ENCODE measurements at regions not wholly inside any gene's neighbourhood (a gene's known extent, or its start where the extent isn't known, plus 50 kb on each side); places are given as distances from the start of the nearest gene placed in this dataset.
A peak's percentile ranks its signal among the peaks of the same experiment; 100 is the strongest.

- no peak for DNase-seq (ENCODE audit: low read depth in 2 of 2)
- no peak for TF ChIP-seq CTCF (IDR thresholded peaks at IDR 0.05; ENCODE audit: low read depth, low read length)
- no peak overlapping the region for H3K4me3 ChIP-seq (replicated peaks in 1 of 2; ENCODE audit: low read depth in 2 of 2, low read length in 2 of 2)
These were observed 161.9 kb downstream of the C11orf91 start for GRCh38 chr11:33538726-33539125.

GRCh38 chr11:33536178-33536577 is 164.4 kb downstream of the C11orf91 start:
- no peak overlapping the region for H3K4me3 ChIP-seq (replicated peaks in 1 of 2; ENCODE audit: low read depth in 2 of 2, low read length in 2 of 2)
- no peak for DNase-seq (ENCODE audit: low read depth in 2 of 2)
- no peak for TF ChIP-seq CTCF (IDR thresholded peaks at IDR 0.05; ENCODE audit: low read depth, low read length)

GRCh38 chr11:33534575-33534974 is 166.1 kb downstream of the C11orf91 start:
- peak in 1 of 2 donors; percentile 52 for DNase-seq (ENCODE audit: low read depth in 2 of 2)
- no peak overlapping the region for H3K4me3 ChIP-seq (replicated peaks in 1 of 2; ENCODE audit: low read depth in 2 of 2, low read length in 2 of 2)
- TF ChIP-seq CTCF (IDR thresholded peaks at IDR 0.05; ENCODE audit: low read depth, low read length), result no peak

- no peak for TF ChIP-seq CTCF (IDR thresholded peaks at IDR 0.05; ENCODE audit: low read depth, low read length)
- H3K4me3 ChIP-seq (replicated peaks in 1 of 2; ENCODE audit: low read depth in 2 of 2, low read length in 2 of 2), result no peak overlapping the region
- DNase-seq (ENCODE audit: low read depth in 2 of 2), result peak; percentile 46 to 65
These were observed 167.1 kb downstream of the C11orf91 start for GRCh38 chr11:33533386-33534052.

- DNase-seq (ENCODE audit: low read depth in 2 of 2), result no peak
- TF ChIP-seq CTCF (IDR thresholded peaks at IDR 0.05; ENCODE audit: low read depth, low read length), result no peak
- H3K4me3 ChIP-seq (replicated peaks in 1 of 2; ENCODE audit: low read depth in 2 of 2, low read length in 2 of 2), result no peak overlapping the region
These were observed 167.8 kb downstream of the C11orf91 start for GRCh38 chr11:33532720-33533385.

GRCh38 chr11:33532257-33532656 is 168.4 kb downstream of the C11orf91 start:
- H3K4me3 ChIP-seq (replicated peaks in 1 of 2; ENCODE audit: low read depth in 2 of 2, low read length in 2 of 2), result no peak overlapping the region
- DNase-seq (ENCODE audit: low read depth in 2 of 2), result no peak
- TF ChIP-seq CTCF (IDR thresholded peaks at IDR 0.05; ENCODE audit: low read depth, low read length), result no peak
